ENCODE measurements at regions not wholly inside any gene's neighbourhood (a gene's known extent, or its start where the extent isn't known, plus 50 kb on each side); places are given as distances from the start of the nearest gene placed in this dataset.

- no peaks in the 10 kb centered on the region for H3K36me3 ChIP-seq (ENCODE audit: insufficient read depth, insufficient read length, low read length)
- TF ChIP-seq SUZ12 (IDR thresholded peaks at IDR 0.05; ENCODE audit: extremely low read depth, insufficient read depth, insufficient read length) (no peak), YY1 (IDR thresholded peaks at IDR 0.05; ENCODE audit: insufficient read depth, insufficient read length) (no peak), ZNF274 (IDR thresholded peaks at IDR 0.05; ENCODE audit: low read depth, low read length) (no peak)
- no peaks in the 10 kb centered on the region for H3K4me1 ChIP-seq (ENCODE audit: insufficient read depth, insufficient read length)
- no peak overlapping the region for H3K4me3 ChIP-seq (ENCODE audit: insufficient read length, low read depth)
- no peaks in the 10 kb centered on the region for H3K9me3 ChIP-seq (ENCODE audit: insufficient read depth, low read length)
- H3K27me3 ChIP-seq (ENCODE audit: insufficient read depth, insufficient read length) = no peaks in the 10 kb centered on the region
- H3K9ac ChIP-seq (ENCODE audit: insufficient read length, low read depth) = no peak overlapping the region
- no peak for DNase-seq (ENCODE audit: low read depth, low spot score)
Observed at GRCh38 chr5:81800797-81801196, 49.9 kb upstream of the SSBP2 start.
